HuH-7 (cell line): ENCODE measurements at regions not wholly inside any gene's neighbourhood (a gene's known extent, or its start where the extent isn't known, plus 50 kb on each side); places are given as distances from the start of the nearest gene placed in this dataset.
"Not testable (repeated sequence)": the region's sequence is repeated elsewhere in the genome, so short reads cannot be mapped to it uniquely, and the experiment has no call there.

Source experiments
- DNase-seq: peaks from one replicate; pipeline ENCODE4 v3.0.0; 2011; ENCODE audit warnings: low spot score

GRCh38 chr5:107072440-107072839 lies 598.3 kb downstream of the EFNA5 start:
- DNase-seq: no peak

DNA sequence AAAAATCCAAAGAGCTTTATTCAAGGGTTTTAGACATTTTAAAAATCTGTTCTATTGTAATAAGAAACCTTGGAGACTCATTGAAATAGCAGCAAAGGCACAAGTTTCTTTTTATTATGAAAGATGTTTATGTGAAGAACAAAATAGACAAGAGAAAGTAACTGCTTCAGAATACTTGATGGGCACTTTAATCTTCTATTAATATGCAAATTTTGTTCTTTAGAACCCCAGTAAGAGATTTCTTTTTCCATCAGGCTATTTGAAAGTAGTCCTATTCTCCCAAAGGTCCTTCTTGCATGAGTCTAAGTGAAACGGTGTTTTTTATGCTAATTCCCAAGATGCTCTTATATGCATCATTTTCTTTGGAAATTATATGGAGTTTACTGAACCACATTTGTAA lies 602.0 kb downstream of the EFNA5 start:
- no peak for DNase-seq

- no peak for DNase-seq
Measured at GRCh38 chr5:107067395-107067794, 603.3 kb downstream of the EFNA5 start.

GRCh38 chr5:107063511-107063910 lies 607.2 kb downstream of the EFNA5 start:
- no peak for DNase-seq

GRCh38 chr5:107058803-107059202 lies 611.9 kb downstream of the EFNA5 start:
- DNase-seq: no peak

GRCh38 chr5:107058235-107058634 lies 612.5 kb downstream of the EFNA5 start:
- DNase-seq: no peak

- DNase-seq: no peak
Measured at GRCh38 chr5:107056278-107056677, 614.5 kb downstream of the EFNA5 start.

DNA sequence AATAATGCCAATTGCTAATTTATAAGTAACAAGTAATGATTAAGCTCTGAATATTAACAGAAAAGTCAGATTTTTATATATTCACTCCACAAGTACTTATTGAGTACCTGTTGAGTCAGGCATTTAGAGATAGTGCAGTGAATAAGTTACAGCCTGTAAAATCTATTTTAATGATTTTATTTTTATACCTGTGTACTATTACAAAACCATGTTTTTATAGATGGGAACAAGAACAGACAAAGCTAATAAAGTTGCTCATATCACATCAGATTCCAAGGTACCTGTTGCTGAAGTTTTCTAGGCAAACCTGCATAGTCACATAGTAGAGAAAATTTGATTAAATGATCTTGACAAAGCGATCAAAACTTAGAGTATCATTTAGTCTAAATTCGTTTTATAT lies 623.7 kb downstream of the EFNA5 start:
- DNase-seq: no peak

- no peak for DNase-seq
Measured at GRCh38 chr5:107043665-107044064, 627.1 kb downstream of the EFNA5 start.

DNA sequence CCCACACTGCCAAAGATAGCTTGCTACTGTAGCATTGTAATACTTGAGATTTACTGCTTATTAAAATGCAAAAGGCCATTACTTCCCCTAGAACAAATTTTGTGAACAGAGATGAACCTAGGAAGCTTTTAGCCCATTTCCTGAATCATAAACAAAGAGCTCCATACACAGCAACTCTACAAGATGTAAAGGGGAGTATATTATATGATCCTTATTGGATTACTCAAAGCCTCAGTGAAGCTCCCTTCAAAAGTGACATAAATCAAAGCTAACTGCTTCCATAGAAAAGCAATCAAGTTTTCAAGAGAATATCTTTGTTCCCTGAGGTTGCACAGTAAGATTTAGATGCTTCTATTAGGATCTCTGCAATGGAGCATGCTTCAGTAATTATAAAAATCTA lies 629.8 kb downstream of the EFNA5 start:
- no peak for DNase-seq

GRCh38 chr5:107032629-107033028 lies 638.1 kb downstream of the EFNA5 start:
- DNase-seq: no peak

DNA sequence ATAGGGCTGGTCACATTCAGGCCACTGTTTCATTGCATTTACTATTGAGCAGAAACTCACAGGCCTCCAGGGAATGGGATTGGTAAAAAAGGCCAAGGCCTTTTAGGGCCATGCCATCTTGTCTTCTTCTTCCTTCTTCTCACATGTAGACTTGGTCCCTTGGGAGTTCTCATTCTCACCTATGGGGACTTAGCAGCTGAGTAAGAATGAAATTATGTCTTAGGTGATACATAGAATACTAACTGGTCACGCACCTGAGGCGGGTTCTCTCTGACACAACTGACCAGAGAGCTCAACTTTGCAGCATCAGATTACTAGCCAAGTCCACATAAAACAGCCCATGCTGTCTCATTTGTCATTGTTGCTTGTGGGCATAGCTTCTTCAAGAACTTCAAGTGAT lies 641.8 kb downstream of the EFNA5 start:
- no peak for DNase-seq

GRCh38 chr5:107025712-107026497 lies 644.8 kb downstream of the EFNA5 start:
- no peak for DNase-seq

DNA sequence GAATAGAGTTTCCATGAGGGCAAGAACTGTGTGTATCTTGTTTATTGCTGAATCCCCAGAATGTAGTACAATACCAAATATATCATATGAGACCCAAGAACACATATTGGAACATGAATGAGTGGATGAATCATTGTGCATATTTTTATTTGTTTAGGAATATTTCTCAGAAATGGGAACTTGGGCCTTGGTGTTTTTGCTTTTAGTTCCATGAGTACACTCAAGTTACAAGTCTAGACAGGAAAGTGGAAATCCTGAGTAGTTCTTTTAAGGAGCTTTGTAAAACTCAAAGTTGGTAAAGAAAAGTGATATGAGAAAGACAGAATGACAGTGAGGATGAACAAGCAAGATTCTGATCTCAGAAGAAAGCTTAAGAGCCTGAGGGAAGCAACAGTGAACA lies 647.0 kb downstream of the EFNA5 start:
- no peak for DNase-seq

- no peak for DNase-seq
Measured at GRCh38 chr5:107021575-107021974, 649.2 kb downstream of the EFNA5 start.

DNA sequence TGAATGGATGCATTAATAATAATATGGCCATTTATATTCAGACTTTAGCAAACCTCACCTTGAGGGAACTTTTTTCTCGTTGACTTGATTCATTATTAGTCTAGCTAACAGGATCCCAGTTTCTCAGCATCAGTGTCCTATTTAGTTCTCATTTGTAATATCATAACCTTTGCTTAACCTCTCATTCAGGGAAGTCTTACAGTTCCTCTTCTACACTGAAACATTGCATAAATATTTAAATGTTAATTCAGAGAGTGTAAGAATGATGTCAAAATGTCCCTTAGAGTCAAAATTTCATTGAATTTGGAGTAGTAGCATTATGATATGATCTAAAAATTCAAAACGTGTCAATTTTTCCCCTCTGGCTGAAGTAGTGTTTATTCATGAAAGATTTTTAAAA lies 650.1 kb downstream of the EFNA5 start:
- DNase-seq: no peak

- DNase-seq: no peak
Measured at GRCh38 chr5:107017616-107018015, 653.1 kb downstream of the EFNA5 start.

DNA sequence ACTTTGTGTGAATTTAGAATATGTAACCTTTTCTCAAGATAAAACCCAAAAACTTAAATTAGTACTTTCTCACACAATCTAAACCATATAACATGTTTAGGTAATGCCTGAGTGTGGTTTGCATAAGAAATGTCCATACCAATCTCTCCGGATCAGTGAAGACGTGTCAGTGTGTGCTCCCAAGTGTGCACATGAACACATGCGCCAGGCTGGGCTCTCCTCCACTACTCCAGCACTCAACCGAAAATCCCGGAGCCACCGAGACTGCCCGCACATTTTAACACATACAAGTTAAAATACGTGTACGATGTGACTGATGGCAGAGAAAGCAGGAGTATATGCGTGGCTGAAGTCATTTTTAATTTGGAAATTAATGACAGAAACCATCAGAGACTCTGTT lies 658.4 kb downstream of the EFNA5 start:
- no peak for DNase-seq

DNA sequence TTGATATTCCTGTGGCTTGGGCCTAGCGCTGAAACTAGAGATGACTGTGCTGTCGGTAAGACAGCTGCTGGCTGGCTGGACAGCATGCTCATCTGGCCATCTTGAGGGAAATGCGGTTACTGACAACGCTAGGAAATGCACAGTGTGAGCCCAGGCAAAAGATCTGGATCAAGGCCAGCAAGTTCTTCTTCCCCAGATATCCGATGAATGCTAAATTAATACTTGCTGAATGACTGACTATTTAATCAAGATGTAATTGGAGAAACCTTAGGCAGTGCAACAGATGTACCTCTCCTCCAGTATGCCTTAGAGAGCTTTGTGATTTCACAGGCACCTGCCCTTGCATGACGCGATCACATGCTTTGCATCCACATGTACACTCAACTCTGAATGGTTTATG lies 659.1 kb downstream of the EFNA5 start:
- DNase-seq: no peak

DNA sequence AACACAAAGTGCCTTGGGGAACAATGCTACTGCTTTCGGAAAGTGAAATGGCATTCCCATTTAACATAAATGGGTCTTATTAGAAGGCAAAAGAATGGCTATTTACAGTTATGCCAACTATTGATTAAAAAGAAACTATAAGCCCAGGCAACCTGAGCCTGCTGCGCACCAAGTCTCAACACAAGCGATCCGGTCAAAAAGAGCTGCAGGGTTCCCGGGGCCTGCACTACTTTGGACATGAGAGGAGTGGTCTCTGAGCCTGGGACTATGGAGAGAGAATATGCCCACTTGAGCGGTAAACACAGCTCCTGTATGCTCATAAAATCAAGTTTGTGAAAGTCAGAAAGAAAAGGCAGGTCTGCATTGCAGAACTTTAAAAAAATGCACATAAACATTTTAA lies 660.7 kb downstream of the EFNA5 start:
- no peak for DNase-seq

- DNase-seq: no peak
Measured at GRCh38 chr5:107005653-107006052, 665.1 kb downstream of the EFNA5 start.

DNA sequence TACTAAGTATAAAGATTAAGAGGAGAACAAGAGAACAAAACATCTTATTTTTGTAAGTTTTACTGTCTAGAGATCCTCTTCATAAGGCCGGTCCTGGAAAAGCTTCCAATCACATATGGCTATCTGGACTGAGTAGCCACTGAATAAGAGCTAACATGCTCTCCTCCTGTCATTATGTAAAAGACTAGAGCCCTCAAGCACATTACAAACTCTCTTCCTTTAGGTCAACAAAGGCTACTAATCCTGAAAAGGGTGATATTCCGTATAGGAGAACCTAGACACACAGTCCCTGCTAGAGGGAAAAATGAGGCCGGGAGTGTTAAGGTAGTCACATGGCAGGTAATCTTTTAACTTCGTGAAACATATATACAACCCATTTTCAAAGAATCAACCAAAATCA lies 665.6 kb downstream of the EFNA5 start:
- DNase-seq: no peak

- no peak for DNase-seq
Measured at GRCh38 chr5:107002115-107002514, 668.6 kb downstream of the EFNA5 start.

DNA sequence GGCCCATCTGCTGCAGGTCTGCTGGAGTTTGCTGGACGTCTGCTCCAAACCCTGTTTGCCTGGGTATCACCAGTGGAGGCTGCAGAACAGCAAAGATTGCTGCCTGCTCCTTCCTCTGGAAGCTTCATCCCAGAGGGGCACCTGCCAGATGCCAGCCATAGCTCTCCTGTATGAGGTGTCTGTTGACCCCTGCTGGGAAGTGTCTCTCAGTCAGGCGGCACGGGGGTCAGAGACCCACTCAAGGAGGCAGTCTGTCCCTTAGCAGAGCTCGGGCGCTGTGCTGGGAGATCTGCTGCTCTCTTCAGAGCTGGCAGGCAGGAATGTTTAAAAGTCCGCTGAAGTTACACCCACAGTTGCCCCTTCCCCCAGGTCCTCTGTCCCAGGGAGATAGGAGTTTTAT lies 671.2 kb downstream of the EFNA5 start:
- not testable (repeated sequence) for DNase-seq
